SK-N-DZ (cell line): ENCODE measurements at regions not wholly inside any gene's neighbourhood (a gene's known extent, or its start where the extent isn't known, plus 50 kb on each side); places are given as distances from the start of the nearest gene placed in this dataset.
"Not testable (repeated sequence)": the region's sequence is repeated elsewhere in the genome, so short reads cannot be mapped to it uniquely, and the experiment has no call there.

Experiments used
- DNase-seq: peaks from one replicate; pipeline ENCODE4 v3.0.0-alpha.2; 2015; ENCODE audit warnings: low spot score

GRCh38 chr4:55251342-55251741, 94.7 kb upstream of the SRD5A3 start:
- DNase-seq: no peak

DNA sequence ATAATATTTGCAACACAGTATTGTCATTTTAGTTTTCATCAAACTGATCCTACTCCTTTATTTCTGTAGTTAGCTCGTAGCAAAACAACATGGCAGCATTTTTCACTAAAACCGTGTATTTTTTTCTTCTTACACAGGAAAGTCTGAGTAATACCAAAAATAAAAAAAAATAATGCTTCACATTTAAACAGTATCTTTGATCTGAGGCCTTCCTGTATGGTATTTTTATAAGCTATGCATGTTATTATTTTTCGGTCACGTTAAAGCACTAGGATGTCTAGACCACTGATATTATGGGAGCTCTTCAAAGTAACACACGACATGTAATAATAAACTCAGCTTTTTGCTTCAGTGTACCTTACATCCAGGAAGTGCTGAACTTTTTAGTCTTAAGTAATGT, 94.1 kb upstream of the SRD5A3 start:
- no peak for DNase-seq

- DNase-seq: no peak
Observed at GRCh38 chr4:55253948-55254593, 92.0 kb upstream of the SRD5A3 start.

GRCh38 chr4:55255179-55255578, 90.9 kb upstream of the SRD5A3 start:
- no peak for DNase-seq

- DNase-seq: no peak
Observed at GRCh38 chr4:55256787-55257186, 89.3 kb upstream of the SRD5A3 start.

DNA sequence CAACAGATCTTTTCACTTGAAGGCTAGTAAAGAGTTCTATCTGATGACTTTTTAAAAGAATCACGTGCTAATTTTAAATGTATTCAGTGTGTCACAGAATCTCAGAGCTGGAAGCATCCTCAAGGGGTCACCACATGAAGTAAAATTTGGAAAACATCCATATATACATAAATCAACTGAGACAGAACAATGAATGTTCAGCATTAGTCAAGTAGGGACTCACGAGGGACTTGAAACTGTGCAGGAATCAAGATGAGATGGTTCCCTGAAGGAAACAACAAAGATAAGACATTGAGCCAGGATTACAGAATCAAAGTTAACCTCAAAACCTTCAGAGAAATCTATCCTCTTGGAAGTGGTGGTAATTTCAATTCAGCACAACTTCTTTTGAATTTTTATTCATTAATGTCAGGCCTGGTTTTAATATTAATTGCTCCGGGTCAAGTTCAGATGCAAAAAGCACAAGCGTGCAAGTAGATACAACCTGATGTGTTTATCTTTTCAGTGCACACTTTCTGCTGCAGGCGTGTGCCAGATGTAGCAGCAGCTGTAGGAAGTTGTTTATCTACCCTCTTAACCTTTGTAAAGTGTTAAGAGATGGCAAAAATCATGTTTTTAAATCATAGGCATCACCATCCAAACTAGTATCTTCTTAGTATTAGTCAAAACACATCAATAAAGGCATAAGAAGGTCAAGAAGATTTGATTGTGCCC, 87.7 kb upstream of the SRD5A3 start:
- no peak for DNase-seq

GRCh38 chr4:55259294-55259693, 86.7 kb upstream of the SRD5A3 start:
- DNase-seq: no peak

- DNase-seq: no peak
Observed at GRCh38 chr4:55269470-55269869, 76.6 kb upstream of the SRD5A3 start.

DNA sequence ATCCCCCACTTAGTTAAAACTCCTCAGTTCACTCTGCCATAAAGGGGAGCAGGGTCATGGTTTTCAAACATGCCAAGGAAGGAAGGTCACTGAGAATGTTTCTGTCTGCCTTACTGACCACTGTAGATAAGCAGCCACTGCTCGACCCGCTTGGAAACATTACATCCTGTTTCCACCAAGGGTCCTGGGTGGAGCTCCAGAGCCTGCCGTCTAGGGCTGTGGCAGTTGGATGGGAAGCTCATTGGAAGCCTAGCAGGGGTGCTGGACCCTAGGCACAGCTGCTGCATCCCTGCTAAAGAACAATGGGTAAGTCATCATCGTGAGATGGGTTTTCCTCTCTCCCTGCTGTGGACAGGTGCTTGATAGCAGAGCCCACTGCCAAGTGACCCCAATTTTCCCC, 76.0 kb upstream of the SRD5A3 start:
- no peak for DNase-seq

GRCh38 chr4:55270481-55270880, 75.6 kb upstream of the SRD5A3 start:
- DNase-seq: no peak

- no peak for DNase-seq
Observed at GRCh38 chr4:55272102-55272501, 73.9 kb upstream of the SRD5A3 start.

DNA sequence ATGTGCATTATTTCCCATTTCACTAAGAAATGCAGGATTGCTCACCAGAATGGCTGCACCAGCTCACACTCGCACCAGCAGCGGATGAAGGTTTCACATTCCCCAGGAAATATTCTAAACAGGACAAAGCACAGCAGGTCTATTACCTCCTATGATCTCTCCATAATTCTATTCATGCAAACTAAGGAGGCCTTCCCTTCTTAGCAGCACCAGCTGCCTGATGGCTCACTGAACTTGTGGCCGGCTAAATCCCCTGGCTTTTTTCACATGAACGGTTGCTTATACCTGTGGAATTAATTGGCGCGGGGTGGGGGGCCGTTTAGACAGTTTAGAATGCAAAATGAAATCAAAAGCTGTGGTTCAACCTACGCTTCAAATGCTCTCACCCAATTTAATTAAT, 73.5 kb upstream of the SRD5A3 start:
- DNase-seq: no peak

DNA sequence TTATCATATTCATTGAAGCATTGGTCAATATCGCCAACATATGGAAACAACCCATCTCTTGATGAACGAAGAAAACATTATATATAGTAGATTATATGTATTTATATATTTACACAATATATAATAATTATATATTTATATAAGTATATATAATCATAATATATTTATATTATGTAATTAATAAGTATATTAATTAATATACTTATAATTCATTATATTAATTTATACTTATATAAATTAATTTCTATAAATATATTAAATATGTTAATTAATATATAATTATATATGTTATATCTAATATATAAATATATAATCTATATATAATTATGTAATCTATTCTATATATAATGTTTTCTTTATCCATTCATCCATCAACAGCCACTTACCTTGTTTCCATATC, 69.0 kb upstream of the SRD5A3 start:
- DNase-seq: no peak

GRCh38 chr4:55278316-55278715, 67.7 kb upstream of the SRD5A3 start:
- DNase-seq: no peak

GRCh38 chr4:55280474-55280873, 65.6 kb upstream of the SRD5A3 start:
- DNase-seq: not testable (repeated sequence)

GRCh38 chr4:55281118-55281683, 64.8 kb upstream of the SRD5A3 start:
- not testable (repeated sequence) for DNase-seq

DNA sequence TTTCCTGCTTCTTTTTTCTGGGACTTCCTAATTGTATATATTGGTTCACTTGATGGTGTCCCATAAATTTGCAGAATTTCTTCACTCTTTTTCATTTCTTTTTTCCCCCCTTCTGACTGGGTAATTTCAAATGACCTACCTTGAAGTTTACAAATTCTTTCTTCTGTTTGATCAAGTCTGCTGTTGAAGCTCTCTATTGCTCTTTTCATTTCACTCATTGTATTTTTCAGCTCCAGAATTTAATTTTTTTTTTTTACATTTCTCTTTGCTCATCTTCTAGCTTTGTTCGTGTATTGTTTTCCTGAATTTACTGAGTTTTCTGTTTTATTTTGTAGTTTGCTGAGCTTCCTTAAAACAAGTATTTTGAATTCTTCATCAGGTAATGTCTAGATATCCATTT, 61.7 kb upstream of the SRD5A3 start:
- DNase-seq: no peak

DNA sequence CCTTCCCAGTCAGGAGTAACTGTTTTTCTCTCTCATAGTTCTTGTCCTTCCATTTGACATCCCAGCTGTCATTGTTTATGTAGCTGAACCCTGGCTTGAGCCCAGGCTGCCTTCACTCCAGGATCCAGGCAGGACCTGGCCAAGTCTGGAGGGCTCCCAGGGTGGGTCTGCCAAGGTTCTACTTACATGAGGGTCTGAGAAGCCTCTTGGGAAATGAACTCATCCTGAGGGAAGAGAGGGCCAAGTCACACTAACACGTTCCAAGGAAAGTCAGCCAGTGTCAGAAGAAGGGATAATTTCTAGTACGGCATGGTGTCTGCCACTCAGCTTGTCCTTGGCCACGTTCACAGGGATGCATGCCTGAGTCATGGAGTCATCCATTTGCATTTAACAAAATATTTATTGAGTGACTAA, 54.8 kb upstream of the SRD5A3 start:
- no peak for DNase-seq

- no peak for DNase-seq
Observed at GRCh38 chr4:55296096-55296495, 49.9 kb upstream of the SRD5A3 start.
